H9 (cell line): ENCODE measurements at regions not wholly inside any gene's neighbourhood (a gene's known extent, or its start where the extent isn't known, plus 50 kb on each side); places are given as distances from the start of the nearest gene placed in this dataset.
"Not testable (repeated sequence)": the region's sequence is repeated elsewhere in the genome, so short reads cannot be mapped to it uniquely, and the experiment has no call there.

Experiments
- DNase-seq: peaks from one replicate; pipeline ENCODE4 v3.0.0-alpha.2; 2017
- H2AFZ ChIP-seq: one replicate; pipeline ENCODE4 v1.6.1; 2013; ENCODE audit warnings: mild to moderate bottlenecking, low read length, control low read depth, moderate library complexity
- H2AK5ac ChIP-seq: 2 replicates; pipeline ENCODE4 v1.6.1; 2013; ENCODE audit warnings: low read length, control low read depth, mixed read lengths; ENCODE audit not compliant: insufficient read length
- H2BK120ac ChIP-seq: one replicate; pipeline ENCODE4 v1.6.1; 2013; ENCODE audit warnings: low read depth, mild to moderate bottlenecking, low read length, control low read depth, inconsistent platforms; ENCODE audit not compliant: poor library complexity, severe bottlenecking
- H2BK12ac ChIP-seq: 2 replicates; pipeline ENCODE4 v1.6.1; 2013; ENCODE audit warnings: low read length, control low read depth, mixed read lengths, low read depth; ENCODE audit not compliant: insufficient read length
- H2BK15ac ChIP-seq: 2 replicates; pipeline ENCODE4 v1.6.1; 2013; ENCODE audit warnings: low read depth, low read length, control low read depth
- H2BK20ac ChIP-seq: one replicate; pipeline ENCODE4 v1.6.1; 2013; ENCODE audit warnings: low read depth, mild to moderate bottlenecking, low read length, control low read depth, inconsistent platforms; ENCODE audit not compliant: poor library complexity, severe bottlenecking
- H2BK5ac ChIP-seq: 2 replicates; pipeline ENCODE4 v1.6.1; 2013; ENCODE audit warnings: low read length, control low read depth, mixed read lengths; ENCODE audit not compliant: insufficient read length
- H3K14ac ChIP-seq: 2 replicates; pipeline ENCODE4 v1.6.1; 2013; ENCODE audit warnings: low read length, control low read depth; ENCODE audit not compliant: insufficient read depth
- H3K18ac ChIP-seq: 2 replicates; pipeline ENCODE4 v1.6.1; 2013; ENCODE audit warnings: low read depth, mild to moderate bottlenecking, mixed read lengths, low read length, control low read depth; ENCODE audit not compliant: insufficient read length
- H3K23ac ChIP-seq: 2 replicates; pipeline ENCODE4 v1.6.1; 2013; ENCODE audit warnings: low read length, control low read depth, mixed read lengths, low read depth; ENCODE audit not compliant: insufficient read length
- H3K23me2 ChIP-seq: 2 replicates; pipeline ENCODE4 v1.6.1; 2013; ENCODE audit warnings: low read depth, mild to moderate bottlenecking, mixed read lengths, low read length, control low read depth; ENCODE audit not compliant: insufficient read length, poor library complexity, severe bottlenecking
- H3K27ac ChIP-seq: 2 replicates; pipeline ENCODE4 v1.5.1; 2013; ENCODE audit warnings: low read length, control low read depth, mixed read lengths, low read depth; ENCODE audit not compliant: insufficient read length
- H3K27me3 ChIP-seq: 2 replicates; pipeline ENCODE4 v1.6.1; 2013; ENCODE audit warnings: low read length, control low read depth, inconsistent platforms; ENCODE audit not compliant: insufficient read depth
- H3K4ac ChIP-seq: 2 replicates; pipeline ENCODE4 v1.6.1; 2013; ENCODE audit warnings: low read depth, mild to moderate bottlenecking, control low read depth, inconsistent platforms, low read length, moderate library complexity
- H3K4me1 ChIP-seq: 2 replicates; pipeline ENCODE4 v1.6.1; 2013; ENCODE audit warnings: low read length, control low read depth, inconsistent platforms; ENCODE audit not compliant: insufficient read depth
- H3K4me2 ChIP-seq: 2 replicates; pipeline ENCODE4 v1.6.1; 2013; ENCODE audit warnings: low read length, control low read depth, mixed read lengths; ENCODE audit not compliant: insufficient read length, insufficient read depth
- H3K56ac ChIP-seq: 2 replicates; pipeline ENCODE4 v1.6.1; 2013; ENCODE audit warnings: low read depth, mild to moderate bottlenecking, mixed read lengths, low read length, control low read depth; ENCODE audit not compliant: insufficient read length
- H3K79me1 ChIP-seq: 2 replicates; pipeline ENCODE4 v1.6.1; 2013; ENCODE audit warnings: low read depth, mild to moderate bottlenecking, moderate library complexity, low read length, control low read depth, inconsistent platforms; ENCODE audit not compliant: insufficient read depth, poor library complexity, severe bottlenecking
- H3K79me2 ChIP-seq: 2 replicates; pipeline ENCODE4 v1.6.1; 2013; ENCODE audit warnings: low read length, control low read depth, inconsistent platforms; ENCODE audit not compliant: insufficient read depth
- H3K9ac ChIP-seq: 2 replicates; pipeline ENCODE4 v1.6.1; 2013; ENCODE audit warnings: low read length, control low read depth, mixed read lengths; ENCODE audit not compliant: insufficient read length; ENCODE audit errors: extremely low read depth
- H3K9me3 ChIP-seq: one replicate; pipeline ENCODE4 v1.6.1; 2013; ENCODE audit warnings: low read depth, low read length, inconsistent platforms; ENCODE audit not compliant: control insufficient read depth
- H3T11ph ChIP-seq: one replicate; pipeline ENCODE4 v1.6.1; 2013; ENCODE audit warnings: mild to moderate bottlenecking, low read length, control low read depth, inconsistent platforms
- H4K20me1 ChIP-seq: one replicate; pipeline ENCODE4 v1.6.1; 2013; ENCODE audit not compliant: control insufficient read depth, insufficient read length, insufficient read depth
- H4K5ac ChIP-seq: 2 replicates; pipeline ENCODE4 v1.6.1; 2013; ENCODE audit warnings: low read depth, mild to moderate bottlenecking, mixed read lengths, low read length, control low read depth; ENCODE audit not compliant: insufficient read length
- H4K8ac ChIP-seq: replicated peaks from 2 replicates; pipeline ENCODE4 v1.6.1; 2013; ENCODE audit warnings: low read length, control low read depth, mixed read lengths, low read depth; ENCODE audit not compliant: insufficient read length
- H4K91ac ChIP-seq: 2 replicates; pipeline ENCODE4 v1.6.1; 2013; ENCODE audit warnings: low read depth, mild to moderate bottlenecking, moderate library complexity, mixed read lengths, low read length, control low read depth; ENCODE audit not compliant: insufficient read length
- H3K27ac Mint-ChIP-seq, 3 experiments: 2 replicates in 2 of 3; 3 replicates in 1 of 3; pipeline ENCODE4 v1.8.0; 2020 to 2021; ENCODE audit warnings: mixed read lengths in 3 of 3, mild to moderate bottlenecking in 1 of 3, moderate library complexity in 1 of 3
- H3K27me3 Mint-ChIP-seq: 2 replicates; pipeline ENCODE4 v1.8.0; 2021; ENCODE audit warnings: low read depth, mild to moderate bottlenecking, moderate library complexity, mixed read lengths
- H3K36me3 Mint-ChIP-seq, 3 experiments: 2 replicates in 2 of 3; 3 replicates in 1 of 3; pipeline ENCODE4 v1.8.0; 2020 to 2021; ENCODE audit warnings: low read depth in 3 of 3, mixed read lengths in 3 of 3; ENCODE audit not compliant: insufficient read depth in 1 of 3
- H3K4me1 Mint-ChIP-seq, 2 experiments: 2 replicates each; pipeline ENCODE4 v1.8.0; 2020; ENCODE audit warnings: mixed read lengths in 2 of 2
- H3K4me3 Mint-ChIP-seq, 2 experiments: 2 replicates in 1 of 2; 3 replicates in 1 of 2; pipeline ENCODE4 v1.8.0; 2020 to 2021; ENCODE audit warnings: mild to moderate bottlenecking in 2 of 2, mixed read lengths in 2 of 2, moderate library complexity in 1 of 2
- H3K9me3 Mint-ChIP-seq, 2 experiments: 2 replicates in 1 of 2; 3 replicates in 1 of 2; pipeline ENCODE4 v1.8.0; 2020; ENCODE audit warnings: mild to moderate bottlenecking in 2 of 2, mixed read lengths in 2 of 2, moderate library complexity in 1 of 2
- WGBS: extraction: QIAGEN DNeasy Blood & Tissue Kit; methylation state at CpG from one replicate; pipeline ENCODE4 v1.1.7; 2013; ENCODE audit warnings: missing lambda C conversion rate, low lambda C conversion rate, mixed read lengths; ENCODE audit not compliant: insufficient read length; ENCODE audit errors: extremely low coverage; 5-methylcytosine and 5-hydroxymethylcytosine counted together
- TF ChIP-seq, protein P1 (sequence below): fragments of 200-600 bp; sonication (generic); conservative IDR thresholded peaks from 3 replicates; pipeline ENCODE4 v1.8.0; 2021; ENCODE audit warnings: antibody characterized with exemption, mild to moderate bottlenecking

DNA sequence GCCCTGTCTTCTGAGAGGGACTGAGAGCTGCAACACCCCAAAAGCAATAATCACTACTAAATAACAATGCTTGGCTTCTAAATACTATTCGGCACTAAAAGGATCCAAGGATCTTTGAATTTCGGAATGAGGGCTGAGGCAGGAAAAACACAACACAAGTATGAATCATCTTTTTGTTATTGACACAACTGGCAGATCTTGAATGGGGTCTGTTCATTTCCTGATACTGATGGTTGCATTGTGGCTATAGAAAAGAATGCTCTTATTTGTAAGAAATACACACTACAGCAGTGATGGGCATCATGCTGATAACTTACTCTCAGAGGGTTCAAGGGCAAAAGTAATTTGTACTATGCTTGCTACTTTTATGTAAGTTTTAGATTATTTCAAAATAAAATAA lies 149.2 kb upstream of the PLD5 start:
- WGBS: no CpG with 5 or more reads among the region's 2 CpGs
- Histone ChIP-seq H2AFZ (no peak overlapping the region), H3K4me1 (peaks cover 2% of the 10 kb centered on the region), H2AK5ac (no peak overlapping the region), H3K79me2 (no peaks in the 10 kb centered on the region), H3K4me2 (no peak overlapping the region), H3K23me2 (no peaks in the 10 kb centered on the region), H3K23ac (no peak overlapping the region), H4K8ac (no peak overlapping the region), H2BK20ac (no peak overlapping the region), H4K91ac (no peak overlapping the region), H3K27me3 (no peaks in the 10 kb centered on the region), H3K14ac (no peak overlapping the region), H3K4ac (no peak overlapping the region), H4K20me1 (no peaks in the 10 kb centered on the region), H4K5ac (no peak overlapping the region), H3K79me1 (no peaks in the 10 kb centered on the region), H3K9me3 (no peaks in the 10 kb centered on the region), H2BK5ac (no peak overlapping the region), H2BK12ac (no peak overlapping the region), H2BK120ac (no peak overlapping the region), H3K27ac (no peak overlapping the region), H3K9ac (no peak overlapping the region), H3T11ph (no peak overlapping the region), H2BK15ac (no peak overlapping the region), H3K56ac (no peak overlapping the region), H3K18ac (no peak overlapping the region)
- TF ChIP-seq, protein P1, sequence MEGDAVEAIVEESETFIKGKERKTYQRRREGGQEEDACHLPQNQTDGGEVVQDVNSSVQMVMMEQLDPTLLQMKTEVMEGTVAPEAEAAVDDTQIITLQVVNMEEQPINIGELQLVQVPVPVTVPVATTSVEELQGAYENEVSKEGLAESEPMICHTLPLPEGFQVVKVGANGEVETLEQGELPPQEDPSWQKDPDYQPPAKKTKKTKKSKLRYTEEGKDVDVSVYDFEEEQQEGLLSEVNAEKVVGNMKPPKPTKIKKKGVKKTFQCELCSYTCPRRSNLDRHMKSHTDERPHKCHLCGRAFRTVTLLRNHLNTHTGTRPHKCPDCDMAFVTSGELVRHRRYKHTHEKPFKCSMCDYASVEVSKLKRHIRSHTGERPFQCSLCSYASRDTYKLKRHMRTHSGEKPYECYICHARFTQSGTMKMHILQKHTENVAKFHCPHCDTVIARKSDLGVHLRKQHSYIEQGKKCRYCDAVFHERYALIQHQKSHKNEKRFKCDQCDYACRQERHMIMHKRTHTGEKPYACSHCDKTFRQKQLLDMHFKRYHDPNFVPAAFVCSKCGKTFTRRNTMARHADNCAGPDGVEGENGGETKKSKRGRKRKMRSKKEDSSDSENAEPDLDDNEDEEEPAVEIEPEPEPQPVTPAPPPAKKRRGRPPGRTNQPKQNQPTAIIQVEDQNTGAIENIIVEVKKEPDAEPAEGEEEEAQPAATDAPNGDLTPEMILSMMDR: no peak
- H3K27me3 Mint-ChIP-seq: no peaks in the 10 kb centered on the region
- H3K27ac Mint-ChIP-seq: no peak overlapping the region
- DNase-seq: no peak
- H3K4me3 Mint-ChIP-seq: no peak overlapping the region
- H3K36me3 Mint-ChIP-seq: 0 out of 7 replicates have a peak, but pooled peaks cover 0 to 2% (median 0%) of the 10 kb centered on the region in 3 experiments
- H3K4me1 Mint-ChIP-seq: peaks cover 7% of the 10 kb centered on the region in 2 experiments
- peaks cover 0 to 3% of the 10 kb centered on the region in 2 experiments; a peak in 1 of 5 replicates for H3K9me3 Mint-ChIP-seq

DNA sequence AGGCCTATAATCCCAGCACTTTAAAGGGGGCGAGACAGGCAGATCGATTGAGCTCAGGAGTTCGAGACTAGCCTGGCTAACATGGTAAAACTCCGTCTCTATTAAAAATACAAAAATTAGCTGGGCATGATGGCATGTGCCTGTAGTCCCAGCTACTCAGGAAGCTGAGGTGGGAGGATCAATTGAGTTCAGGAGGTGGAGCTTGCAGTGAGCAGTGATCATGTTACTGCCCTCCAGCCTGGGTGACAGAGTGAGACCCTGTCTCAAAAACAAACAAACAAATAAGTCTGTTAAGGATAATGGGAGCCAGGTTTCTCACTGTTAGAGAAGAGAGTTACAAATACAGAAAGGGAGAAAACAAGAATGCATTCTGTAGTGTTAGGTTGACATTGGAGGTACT lies 148.7 kb upstream of the PLD5 start:
- not testable (repeated sequence) for H3K56ac ChIP-seq, H3K14ac ChIP-seq, H2BK20ac ChIP-seq, H4K91ac ChIP-seq, H2BK120ac ChIP-seq, H3K36me3 Mint-ChIP-seq, H2AFZ ChIP-seq, H3K27ac ChIP-seq, H3K4me3 Mint-ChIP-seq, H3T11ph ChIP-seq, H4K20me1 ChIP-seq, H4K5ac ChIP-seq, H3K9me3 Mint-ChIP-seq, H3K4ac ChIP-seq, H3K18ac ChIP-seq, H2AK5ac ChIP-seq, H2BK5ac ChIP-seq, H4K8ac ChIP-seq, H3K4me2 ChIP-seq, H3K79me1 ChIP-seq, H3K27me3 ChIP-seq, H3K4me1 ChIP-seq, H3K79me2 ChIP-seq, H3K9ac ChIP-seq, H3K4me1 Mint-ChIP-seq, H2BK12ac ChIP-seq, H3K27me3 Mint-ChIP-seq, H3K23ac ChIP-seq, H3K23me2 ChIP-seq, H2BK15ac ChIP-seq, H3K9me3 ChIP-seq
- no CpG with 5 or more reads among the region's 4 CpGs for WGBS
- peak overlapping the region in 1 of 3 experiments; percentile 14; a peak in 1 of 7 replicates for H3K27ac Mint-ChIP-seq
- DNase-seq: peak; percentile 34
